Panc1 (cell line): ENCODE measurements at regions not wholly inside any gene's neighbourhood (a gene's known extent, or its start where the extent isn't known, plus 50 kb on each side); places are given as distances from the start of the nearest gene placed in this dataset.
"Not testable (repeated sequence)": the region's sequence is repeated elsewhere in the genome, so short reads cannot be mapped to it uniquely, and the experiment has no call there.

ENCODE experiments used
- ATAC-seq: fragments of 200-7000 bp; cut with Tn5 transposase; 2 replicates; pipeline ENCODE4 v1.9.1; 2020; ENCODE audit warnings: mild to moderate bottlenecking, moderate library complexity
- BruUV-seq: library from RNA; stranded (reverse); fragments of 400-500 nt; replicated peaks from 2 replicates; lab custom pipeline; 2021; lab: Mats Ljungman, UMichigan
- CTCF ChIA-PET: fragments of 300-600 bp; sonication (Branson Sonifier 250); formaldehyde crosslinking; loops from one replicate; lab custom pipeline; 2022; ENCODE audit warnings: antibody characterized with exemption; lab: Charles Lee
- POLR2A ChIA-PET: fragments of 300-600 bp; sonication (Branson Sonifier 250); formaldehyde crosslinking; loops from one replicate; lab custom pipeline; 2022; ENCODE audit warnings: antibody characterized with exemption; lab: Charles Lee
- DNase-seq: peaks from one replicate; pipeline ENCODE4 v3.0.0-alpha.2; 2010; ENCODE audit warnings: low read depth, low spot score
- H3K27ac ChIP-seq: 2 replicates; pipeline ENCODE4 v1.5.1; 2011; ENCODE audit warnings: mild to moderate bottlenecking, low read length, inconsistent platforms
- H3K27me3 ChIP-seq: fragments of 200-500 bp; sonication (Bioruptor generic); 2 replicates; pipeline ENCODE4 v1.6.0; 2014; ENCODE audit warnings: low read length, inconsistent platforms; ENCODE audit not compliant: control insufficient read depth, insufficient read depth
- H3K36me3 ChIP-seq: fragments of 200-500 bp; sonication (Bioruptor generic); 2 replicates; pipeline ENCODE4 v1.5.1; 2014; ENCODE audit warnings: inconsistent platforms, mild to moderate bottlenecking, low read length, moderate library complexity; ENCODE audit not compliant: control insufficient read depth, insufficient read depth
- H3K4me1 ChIP-seq: 2 replicates; pipeline ENCODE4 v1.5.1; 2011; ENCODE audit warnings: inconsistent platforms, mild to moderate bottlenecking, low read length, moderate library complexity; ENCODE audit not compliant: control insufficient read depth, insufficient read depth
- H3K4me3 ChIP-seq, 2 experiments: 2 replicates each; pipeline ENCODE4 v1.5.1; 2011 to 2012; ENCODE audit warnings: low read depth in 2 of 2, low read length in 2 of 2, mild to moderate bottlenecking in 2 of 2, inconsistent platforms in 1 of 2, moderate library complexity in 1 of 2
- H3K9me3 ChIP-seq: fragments of 200-500 bp; sonication (Bioruptor generic); 2 replicates; pipeline ENCODE4 v1.5.1; 2014; ENCODE audit warnings: low read depth, mild to moderate bottlenecking, inconsistent platforms, low read length, moderate library complexity; ENCODE audit not compliant: control insufficient read depth, insufficient read depth
- POLR2AphosphoS5 ChIP-seq: IDR thresholded peaks from 2 replicates; pipeline ENCODE4 v1.6.1; 2012; ENCODE audit warnings: mild to moderate bottlenecking, low read depth, low read length, moderate library complexity
- SIN3A ChIP-seq: IDR thresholded peaks from 2 replicates; pipeline ENCODE4 v1.6.1; 2012; ENCODE audit warnings: low read depth, mild to moderate bottlenecking, low read length, moderate library complexity, borderline replicate concordance; ENCODE audit not compliant: insufficient read depth
- TCF7L2 ChIP-seq: IDR thresholded peaks from 2 replicates; pipeline ENCODE4 v1.6.1; 2011; ENCODE audit warnings: mild to moderate bottlenecking, low read depth, low read length, inconsistent platforms
- in situ Hi-C: cut with HindIII; loops from 2 replicates; pipeline ENCODE4 v1.10.0; 2016; ENCODE audit warnings: low sequenced_read_pairs, low pct_unique_long_range_greater_than_20kb
- intact Hi-C: fragments of 100-400 bp; cut with micrococcal nuclease; formaldehyde crosslinking; loops from one replicate; pipeline ENCODE4 v1.10.0; 2022; ENCODE audit not compliant: unreplicated experiment
- TF ChIP-seq, protein P1 (sequence below): fragments of 450-650 bp; IDR thresholded peaks from 2 replicates; pipeline ENCODE4 v1.5.1; 2017; ENCODE audit warnings: mild to moderate bottlenecking
- TF ChIP-seq, protein P2 (sequence below), 2 experiments: IDR thresholded peaks; 2 replicates each; pipeline ENCODE4 v1.6.1; 2011 to 2012; ENCODE audit warnings: low read depth in 2 of 2, control low read depth in 1 of 2, low read length in 1 of 2, mild to moderate bottlenecking in 1 of 2, moderate library complexity in 1 of 2; ENCODE audit not compliant: insufficient read depth in 1 of 2

DNA sequence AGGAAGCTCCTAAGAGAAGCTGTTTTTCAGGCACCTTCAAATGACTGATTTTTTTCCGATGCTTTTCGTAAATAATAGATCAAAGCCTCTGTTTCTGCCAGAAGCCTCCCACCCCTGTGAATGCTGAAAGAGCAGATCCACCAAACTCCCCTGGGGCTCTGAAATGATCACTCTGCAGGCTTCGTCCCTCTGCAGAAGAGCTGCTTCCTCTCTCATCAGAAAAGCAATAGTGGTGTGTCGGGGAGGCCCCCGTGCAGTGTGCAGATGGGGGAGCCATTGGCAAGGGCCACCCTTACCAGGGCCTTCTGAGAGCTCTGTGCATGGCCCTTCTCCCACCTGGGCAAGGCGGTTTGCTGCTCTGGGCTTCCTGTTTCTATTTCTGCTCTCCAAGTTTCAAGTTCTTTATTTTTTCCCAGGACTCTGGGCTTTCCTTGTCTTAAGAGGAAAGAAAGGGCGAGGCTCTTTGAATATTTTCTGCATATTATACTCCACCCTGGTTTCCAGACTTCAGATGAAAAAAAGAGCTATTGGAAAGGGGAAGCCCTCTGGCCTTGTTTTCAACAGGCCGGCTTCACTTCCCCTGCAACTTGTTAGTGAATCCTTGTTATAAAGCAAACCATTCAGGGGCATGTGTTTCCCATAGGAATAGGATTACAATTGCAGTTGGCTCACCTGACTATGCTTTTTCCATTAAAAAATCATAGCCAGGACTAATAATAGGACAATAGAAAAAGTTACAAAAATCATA is 155.2 kb downstream of the TTLL2 start:
- Histone ChIP-seq H3K36me3 (no peaks in the 10 kb centered on the region), H3K9me3 (no peaks in the 10 kb centered on the region), H3K4me3 (no peak overlapping the region), H3K4me1 (no peaks in the 10 kb centered on the region), H3K27ac (no peak overlapping the region), H3K27me3 (no peaks in the 10 kb centered on the region; the same call in 1 of the 2 replicates)
- in situ Hi-C loops (no loop called here), intact Hi-C loops (no loop called here)
- no peak for ATAC-seq
- DNase-seq, result no peak
- POLR2A ChIA-PET, result no interaction called here
- CTCF ChIA-PET, result no interaction called here
- BruUV-seq, result no TSS peak
- TF ChIP-seq POLR2AphosphoS5 (no peak), TCF7L2 (no peak), SIN3A (no peak)
- TF ChIP-seq, protein P1, sequence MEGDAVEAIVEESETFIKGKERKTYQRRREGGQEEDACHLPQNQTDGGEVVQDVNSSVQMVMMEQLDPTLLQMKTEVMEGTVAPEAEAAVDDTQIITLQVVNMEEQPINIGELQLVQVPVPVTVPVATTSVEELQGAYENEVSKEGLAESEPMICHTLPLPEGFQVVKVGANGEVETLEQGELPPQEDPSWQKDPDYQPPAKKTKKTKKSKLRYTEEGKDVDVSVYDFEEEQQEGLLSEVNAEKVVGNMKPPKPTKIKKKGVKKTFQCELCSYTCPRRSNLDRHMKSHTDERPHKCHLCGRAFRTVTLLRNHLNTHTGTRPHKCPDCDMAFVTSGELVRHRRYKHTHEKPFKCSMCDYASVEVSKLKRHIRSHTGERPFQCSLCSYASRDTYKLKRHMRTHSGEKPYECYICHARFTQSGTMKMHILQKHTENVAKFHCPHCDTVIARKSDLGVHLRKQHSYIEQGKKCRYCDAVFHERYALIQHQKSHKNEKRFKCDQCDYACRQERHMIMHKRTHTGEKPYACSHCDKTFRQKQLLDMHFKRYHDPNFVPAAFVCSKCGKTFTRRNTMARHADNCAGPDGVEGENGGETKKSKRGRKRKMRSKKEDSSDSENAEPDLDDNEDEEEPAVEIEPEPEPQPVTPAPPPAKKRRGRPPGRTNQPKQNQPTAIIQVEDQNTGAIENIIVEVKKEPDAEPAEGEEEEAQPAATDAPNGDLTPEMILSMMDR, result no peak
- TF ChIP-seq, protein P2, sequence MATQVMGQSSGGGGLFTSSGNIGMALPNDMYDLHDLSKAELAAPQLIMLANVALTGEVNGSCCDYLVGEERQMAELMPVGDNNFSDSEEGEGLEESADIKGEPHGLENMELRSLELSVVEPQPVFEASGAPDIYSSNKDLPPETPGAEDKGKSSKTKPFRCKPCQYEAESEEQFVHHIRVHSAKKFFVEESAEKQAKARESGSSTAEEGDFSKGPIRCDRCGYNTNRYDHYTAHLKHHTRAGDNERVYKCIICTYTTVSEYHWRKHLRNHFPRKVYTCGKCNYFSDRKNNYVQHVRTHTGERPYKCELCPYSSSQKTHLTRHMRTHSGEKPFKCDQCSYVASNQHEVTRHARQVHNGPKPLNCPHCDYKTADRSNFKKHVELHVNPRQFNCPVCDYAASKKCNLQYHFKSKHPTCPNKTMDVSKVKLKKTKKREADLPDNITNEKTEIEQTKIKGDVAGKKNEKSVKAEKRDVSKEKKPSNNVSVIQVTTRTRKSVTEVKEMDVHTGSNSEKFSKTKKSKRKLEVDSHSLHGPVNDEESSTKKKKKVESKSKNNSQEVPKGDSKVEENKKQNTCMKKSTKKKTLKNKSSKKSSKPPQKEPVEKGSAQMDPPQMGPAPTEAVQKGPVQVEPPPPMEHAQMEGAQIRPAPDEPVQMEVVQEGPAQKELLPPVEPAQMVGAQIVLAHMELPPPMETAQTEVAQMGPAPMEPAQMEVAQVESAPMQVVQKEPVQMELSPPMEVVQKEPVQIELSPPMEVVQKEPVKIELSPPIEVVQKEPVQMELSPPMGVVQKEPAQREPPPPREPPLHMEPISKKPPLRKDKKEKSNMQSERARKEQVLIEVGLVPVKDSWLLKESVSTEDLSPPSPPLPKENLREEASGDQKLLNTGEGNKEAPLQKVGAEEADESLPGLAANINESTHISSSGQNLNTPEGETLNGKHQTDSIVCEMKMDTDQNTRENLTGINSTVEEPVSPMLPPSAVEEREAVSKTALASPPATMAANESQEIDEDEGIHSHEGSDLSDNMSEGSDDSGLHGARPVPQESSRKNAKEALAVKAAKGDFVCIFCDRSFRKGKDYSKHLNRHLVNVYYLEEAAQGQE (IDR thresholded peaks at IDR 0.05; ENCODE audit: insufficient read depth in 1 of 2, low read depth in 2 of 2, low read length in 1 of 2), result no peak

DNA sequence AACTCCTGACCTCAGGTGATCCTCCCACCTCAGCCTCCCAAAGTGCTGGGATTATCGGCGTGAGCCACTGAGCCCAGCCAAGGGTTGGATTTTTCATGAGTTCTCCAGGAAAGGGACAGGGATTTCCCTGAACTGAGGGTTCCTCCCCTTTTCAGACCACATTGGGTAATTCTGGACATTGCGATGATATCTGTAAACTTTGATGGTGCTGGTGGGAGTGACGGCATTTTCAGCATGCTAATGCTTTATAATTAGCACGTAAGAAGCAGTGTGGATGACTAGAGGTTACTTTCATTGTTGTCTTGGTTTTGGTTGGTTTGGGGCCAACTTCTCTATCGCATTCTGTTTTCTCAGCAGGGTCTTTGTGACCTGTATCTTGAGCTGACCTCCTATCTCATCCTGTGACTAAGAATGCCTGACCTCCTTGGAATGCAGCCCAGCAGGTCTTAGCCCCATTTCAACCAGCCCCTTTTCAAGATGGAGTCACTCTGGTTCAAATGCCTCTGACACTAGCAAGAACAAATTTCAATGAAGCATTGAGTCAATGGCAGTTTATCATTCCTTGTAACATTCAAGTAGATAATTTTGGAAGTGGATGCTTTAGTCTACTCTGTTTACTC is 156.5 kb downstream of the TTLL2 start:
- in situ Hi-C loops, result no loop called here
- no peaks in the 10 kb centered on the region for H3K4me1 ChIP-seq
- no TSS peak for BruUV-seq
- no peaks in the 10 kb centered on the region for H3K9me3 ChIP-seq
- CTCF ChIA-PET, result no interaction called here
- no peaks in the 10 kb centered on the region for H3K36me3 ChIP-seq
- no peak overlapping the region for H3K27ac ChIP-seq
- no peak for TF ChIP-seq SIN3A
- no peak for TF ChIP-seq POLR2AphosphoS5
- no peak for TF ChIP-seq TCF7L2
- TF ChIP-seq, protein P1, result no peak
- TF ChIP-seq, protein P2 (IDR thresholded peaks at IDR 0.05; ENCODE audit: insufficient read depth in 1 of 2, low read depth in 2 of 2, low read length in 1 of 2), result no peak
- no peak overlapping the region for H3K4me3 ChIP-seq
- no peaks in the 10 kb centered on the region; the same call in 1 of the 2 replicates for H3K27me3 ChIP-seq
- POLR2A ChIA-PET, result no interaction called here
- DNase-seq (no peak), ATAC-seq (no peak)
- intact Hi-C loops, result no loop called here

DNA sequence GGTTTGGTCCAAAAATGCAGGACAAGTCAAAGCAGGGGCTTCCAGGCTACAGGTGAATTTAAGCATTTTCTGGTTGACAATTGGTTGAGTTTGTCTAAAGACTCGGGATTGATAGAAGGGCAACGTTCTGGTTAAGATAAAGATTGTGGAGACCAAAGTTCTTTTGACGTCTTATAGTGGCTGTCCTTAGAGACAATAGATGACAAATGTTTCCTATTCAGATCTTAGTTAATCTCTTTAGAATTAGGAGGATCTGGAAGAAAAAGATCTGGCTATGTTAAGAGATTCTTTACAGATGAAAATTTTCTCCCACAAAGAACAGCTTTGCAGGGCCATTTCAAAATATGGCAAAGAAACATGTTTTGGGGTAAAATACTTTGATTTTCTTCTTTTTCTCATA is 157.9 kb downstream of the TTLL2 start:
- H3K27ac ChIP-seq, intact Hi-C loops, H3K27me3 ChIP-seq, in situ Hi-C loops, POLR2A ChIA-PET, H3K9me3 ChIP-seq, ATAC-seq, H3K36me3 ChIP-seq, CTCF ChIA-PET, H3K4me3 ChIP-seq, H3K4me1 ChIP-seq, DNase-seq, BruUV-seq: not testable (repeated sequence)
